HG02610 (cell line): ENCODE measurements at regions not wholly inside any gene's neighbourhood (a gene's known extent, or its start where the extent isn't known, plus 50 kb on each side); places are given as distances from the start of the nearest gene placed in this dataset.

Experiments used
- ATAC-seq: cut with Tn5 transposase; IDR thresholded peaks from one replicate; pipeline ENCODE4 v1.9.1; 2021; ENCODE audit warnings: mild to moderate bottlenecking, moderate library complexity; ENCODE audit not compliant: unreplicated experiment

- peak; percentile 89 for ATAC-seq
Measured at GRCh38 chr13:33728271-33729037, 89.5 kb upstream of the RFC3 start.

DNA sequence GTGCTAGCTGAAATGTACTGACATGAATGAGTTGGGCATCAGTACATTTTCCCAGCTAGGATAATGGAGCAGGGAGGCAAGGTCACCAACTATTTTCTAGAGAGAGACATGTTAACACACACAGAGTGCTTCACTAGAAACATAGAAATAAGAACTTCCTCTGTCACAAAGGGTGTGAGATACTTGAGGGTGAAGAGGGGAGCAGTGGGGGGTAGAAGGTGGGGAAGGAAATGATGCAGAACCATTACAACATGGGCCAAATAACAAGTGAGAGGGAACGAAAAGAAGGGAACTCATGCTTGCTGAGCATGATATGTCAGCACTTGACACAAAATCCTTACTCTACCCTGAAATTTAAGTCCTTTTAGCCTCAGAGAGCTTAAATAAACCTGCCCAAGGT is 87.8 kb upstream of the RFC3 start:
- ATAC-seq, result peak; percentile 19

DNA sequence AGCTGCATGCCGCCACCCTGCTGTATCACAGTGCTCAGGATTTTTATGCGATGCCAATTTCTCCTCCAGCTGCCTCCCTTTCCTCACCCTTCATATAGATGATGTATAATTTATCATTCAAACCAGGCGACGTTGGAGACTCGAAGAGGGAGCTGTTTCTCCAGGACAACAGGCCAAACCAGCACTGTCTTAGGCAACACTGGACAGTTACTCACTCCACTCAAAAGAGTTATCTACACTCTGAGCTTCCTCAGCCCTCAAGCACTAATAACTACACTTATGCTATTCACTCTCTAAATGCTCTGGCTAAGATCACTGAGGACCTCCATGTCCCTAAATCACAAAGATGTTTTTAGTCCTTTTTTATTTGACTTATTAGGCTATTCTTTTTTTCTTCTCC is 87.3 kb upstream of the RFC3 start:
- no peak for ATAC-seq

DNA sequence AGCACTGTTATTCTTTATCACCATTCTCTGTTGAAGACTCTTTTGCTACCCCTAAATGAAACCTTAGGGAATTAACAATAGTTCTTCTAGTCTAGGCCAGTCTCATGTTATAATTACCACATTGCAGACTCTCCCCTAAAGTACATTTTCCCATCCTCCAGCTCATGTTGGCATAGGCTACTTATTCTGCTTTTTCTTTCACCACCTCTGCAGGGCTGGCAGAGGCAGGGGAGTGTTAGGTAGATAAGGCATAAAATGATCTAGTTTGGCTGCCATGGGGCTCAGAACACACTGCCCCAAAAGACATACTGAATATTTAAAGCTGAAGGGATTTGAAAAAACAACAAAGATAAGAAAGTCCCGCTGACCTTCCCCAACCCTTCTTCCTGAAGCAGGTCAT is 82.7 kb upstream of the RFC3 start:
- ATAC-seq, result no peak

DNA sequence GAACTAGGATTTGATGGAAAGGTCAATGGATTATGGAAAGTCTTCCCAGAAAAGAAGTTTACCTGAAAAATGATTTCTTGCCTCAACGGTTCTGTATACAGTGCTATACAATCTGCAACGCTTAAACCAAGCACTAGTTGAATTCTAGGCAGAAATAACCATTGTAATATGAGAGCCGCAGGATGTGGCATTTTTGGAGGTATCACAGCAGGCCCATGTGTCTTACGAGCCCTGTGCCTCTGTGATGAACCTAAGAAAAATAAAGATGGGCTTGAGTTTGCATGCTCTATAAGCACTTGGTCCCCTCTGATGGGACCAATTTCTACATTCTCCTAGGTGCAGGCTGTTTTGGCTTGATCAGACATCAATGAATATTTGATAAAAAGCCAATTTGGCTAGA is 78.7 kb upstream of the RFC3 start:
- no peak for ATAC-seq

DNA sequence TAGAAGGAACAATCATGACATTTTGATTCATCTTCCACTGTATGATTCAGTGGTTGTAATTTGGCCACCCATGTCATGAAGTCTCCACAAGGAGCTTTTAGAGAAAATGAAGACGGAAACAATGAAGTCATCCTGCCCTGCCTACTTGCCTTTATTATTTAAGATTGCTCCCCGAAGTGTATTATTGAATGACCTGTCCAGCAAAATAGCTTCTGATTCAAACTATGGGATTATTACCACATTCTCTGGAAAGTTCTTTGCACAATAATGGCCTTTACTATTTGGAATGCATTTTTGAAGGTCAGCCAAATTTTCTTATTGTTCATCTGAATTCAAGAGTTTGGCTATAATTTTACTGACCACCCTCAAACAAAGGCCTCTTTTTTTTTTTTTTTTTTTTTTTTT is 77.8 kb upstream of the RFC3 start:
- ATAC-seq, result no peak

DNA sequence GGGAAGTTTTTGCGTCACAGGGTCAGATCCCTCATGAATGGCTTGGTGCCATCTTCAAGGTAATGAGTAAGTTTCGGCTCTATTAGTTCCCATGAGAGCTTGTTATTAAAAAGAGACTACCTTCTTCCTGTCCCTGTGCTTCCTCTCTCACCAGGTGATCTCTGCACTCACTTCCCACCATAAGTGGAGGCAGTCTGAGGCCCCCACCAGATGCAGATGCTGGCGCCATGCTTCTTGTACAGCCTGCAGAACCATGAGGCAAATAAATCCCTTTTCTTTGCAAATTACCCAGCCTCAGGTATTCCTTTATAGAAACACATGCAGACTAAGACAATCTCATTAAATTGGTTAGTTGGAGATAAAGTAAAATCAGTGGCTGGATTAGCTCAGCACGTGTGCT is 75.6 kb upstream of the RFC3 start:
- no peak for ATAC-seq

DNA sequence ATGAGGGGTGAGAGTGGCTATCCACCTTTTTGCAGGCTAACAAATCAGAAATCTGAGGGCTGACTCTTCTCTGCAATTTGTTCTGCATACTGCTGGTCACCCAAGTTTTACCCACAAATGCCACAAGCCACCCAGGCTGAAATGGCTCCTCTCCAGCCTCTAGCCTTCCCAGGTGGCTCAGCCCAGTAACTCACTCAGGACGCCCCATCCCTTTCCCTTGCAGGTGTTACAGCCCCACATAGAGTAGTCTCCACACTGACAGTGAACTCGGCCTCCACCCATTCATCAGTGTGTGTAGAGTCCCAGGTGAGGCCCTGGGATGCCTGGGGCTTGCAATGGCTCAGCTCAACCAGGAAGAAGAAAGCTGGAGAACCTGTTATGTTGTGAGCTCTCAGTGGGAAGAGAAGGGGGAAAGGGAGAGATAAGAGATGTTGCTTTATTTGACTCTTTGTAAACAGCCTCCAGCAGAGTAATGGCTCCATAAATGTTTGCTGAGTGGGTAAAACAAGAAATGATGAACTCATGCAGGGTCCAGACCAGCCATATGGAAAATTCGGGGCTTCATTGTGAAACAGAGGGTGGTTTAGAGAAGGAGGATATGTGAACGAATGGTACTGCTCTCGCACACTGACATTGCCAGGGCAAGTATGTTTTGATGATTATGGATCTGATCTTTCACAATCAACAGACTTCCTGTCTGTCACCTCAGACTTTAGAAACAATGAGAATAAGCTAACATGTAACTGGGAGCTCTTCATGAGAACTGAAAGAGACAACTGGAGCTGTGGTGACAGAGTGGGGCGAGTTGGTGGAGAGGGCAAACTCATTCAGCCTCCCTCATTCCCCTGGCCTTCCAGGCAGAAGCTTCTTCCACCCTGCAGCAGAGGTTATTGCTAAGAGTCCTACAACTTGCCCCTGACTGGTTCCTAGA is 74.2 kb upstream of the RFC3 start:
- ATAC-seq, result peak; percentile 69

DNA sequence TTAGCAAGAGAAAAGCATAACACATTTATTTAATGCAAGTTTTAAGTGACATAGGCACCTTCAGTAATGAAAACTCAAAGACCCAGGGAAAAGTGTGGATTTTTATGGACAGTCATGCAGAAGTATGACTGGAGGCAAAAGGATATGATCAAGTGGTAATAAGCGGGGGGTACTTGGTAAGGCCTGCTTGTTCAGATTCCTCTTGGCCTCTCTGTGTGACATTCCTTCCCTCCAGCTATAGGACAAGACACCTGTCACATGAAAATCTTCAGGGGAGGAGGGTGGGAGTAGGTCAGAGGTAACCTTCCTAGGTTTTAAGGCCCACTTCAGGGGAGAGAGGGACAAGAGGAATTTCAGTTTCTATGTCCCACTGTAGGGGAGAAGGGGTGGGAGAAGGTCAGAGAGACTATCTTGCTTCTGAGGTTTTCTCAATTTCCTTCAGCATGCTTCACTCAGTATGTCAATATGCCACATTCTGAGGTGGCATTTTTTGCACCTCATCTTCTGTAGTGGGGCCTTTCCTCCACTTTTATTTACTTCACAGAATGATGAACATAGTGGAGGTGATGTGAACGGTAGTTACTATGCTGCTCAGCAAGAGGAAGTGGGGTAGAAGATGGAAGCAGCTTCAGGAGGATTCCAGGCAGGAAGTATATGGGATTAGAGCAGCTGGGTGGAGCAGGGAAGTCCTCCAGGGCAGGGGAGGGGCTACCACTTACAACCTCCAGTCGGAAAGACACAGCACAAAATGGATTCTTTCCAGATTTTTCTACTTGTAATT is 73.2 kb upstream of the RFC3 start:
- no peak for ATAC-seq

DNA sequence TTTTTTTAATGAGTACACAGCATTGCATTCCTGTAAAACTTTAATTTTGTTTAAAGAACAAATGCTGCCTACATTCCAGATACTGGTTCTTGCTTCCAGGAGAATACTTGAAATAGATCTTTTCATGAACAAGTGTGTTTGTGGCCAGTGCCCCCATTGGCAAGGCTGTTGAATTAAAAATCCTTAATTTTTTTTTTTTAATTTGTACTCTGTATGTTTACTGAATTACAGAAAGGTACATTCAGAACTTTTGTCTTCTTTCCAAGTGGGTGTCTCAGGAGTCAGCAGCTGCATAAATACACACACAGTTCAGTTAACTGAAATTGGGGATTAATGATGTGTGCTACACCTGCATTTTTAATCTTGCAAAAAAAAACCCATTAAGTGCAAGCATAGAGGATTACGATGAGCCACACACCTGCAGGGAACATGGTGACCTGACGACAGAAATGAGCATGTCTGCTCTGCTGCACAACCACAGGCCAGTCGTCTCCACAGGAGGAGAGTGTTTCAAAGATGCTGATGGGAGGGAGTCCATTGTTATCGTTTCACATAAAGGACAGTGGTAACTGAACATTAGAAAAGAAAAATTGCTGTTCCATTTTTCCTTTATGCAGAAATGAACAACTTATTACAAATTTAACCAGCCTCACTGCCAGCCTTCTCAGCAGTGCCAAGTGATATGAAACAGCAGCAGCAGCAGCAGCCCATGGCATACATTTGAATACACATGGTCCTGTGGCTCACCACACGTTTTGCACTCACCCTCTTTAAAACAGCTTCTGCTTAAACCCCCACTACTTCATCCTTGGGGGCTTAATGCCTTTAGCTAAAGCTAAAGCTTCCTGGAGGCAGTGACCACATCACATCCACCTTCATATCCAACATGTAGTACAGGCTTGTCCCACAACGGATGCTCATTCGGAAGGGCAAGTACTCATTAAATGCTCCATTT is 72.3 kb upstream of the RFC3 start:
- ATAC-seq, result peak; percentile 61

GRCh38 chr13:33746867-33747266 is 71.1 kb upstream of the RFC3 start:
- ATAC-seq, result no peak

- no peak for ATAC-seq
Measured at GRCh38 chr13:33751151-33751550, 66.8 kb upstream of the RFC3 start.

GRCh38 chr13:33752094-33752493 is 65.9 kb upstream of the RFC3 start:
- no peak for ATAC-seq

GRCh38 chr13:33752597-33752996 is 65.4 kb upstream of the RFC3 start:
- ATAC-seq, result no peak

- ATAC-seq, result no peak
Measured at GRCh38 chr13:33756929-33757328, 61.0 kb upstream of the RFC3 start.

DNA sequence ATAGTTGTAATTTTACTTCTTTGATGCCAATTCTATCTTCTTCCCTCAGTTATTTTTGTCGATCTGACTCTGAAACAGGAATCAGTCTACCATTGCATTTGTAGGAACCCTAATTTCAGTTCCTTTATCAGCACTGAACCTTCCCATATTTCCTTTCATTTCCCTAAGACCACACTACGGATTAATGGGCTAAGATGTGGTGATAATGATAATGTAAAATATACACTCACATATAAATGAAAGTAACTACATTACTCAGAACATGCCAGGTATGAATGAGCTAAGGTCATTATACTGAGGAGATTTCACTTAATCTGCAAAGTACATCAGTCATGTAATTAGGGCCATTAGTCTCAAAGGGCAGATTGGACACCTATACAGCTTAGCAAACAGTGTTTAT is 60.2 kb upstream of the RFC3 start:
- ATAC-seq, result peak; percentile 93

- peak; percentile 86 for ATAC-seq
Measured at GRCh38 chr13:33758113-33758512, 59.8 kb upstream of the RFC3 start.

DNA sequence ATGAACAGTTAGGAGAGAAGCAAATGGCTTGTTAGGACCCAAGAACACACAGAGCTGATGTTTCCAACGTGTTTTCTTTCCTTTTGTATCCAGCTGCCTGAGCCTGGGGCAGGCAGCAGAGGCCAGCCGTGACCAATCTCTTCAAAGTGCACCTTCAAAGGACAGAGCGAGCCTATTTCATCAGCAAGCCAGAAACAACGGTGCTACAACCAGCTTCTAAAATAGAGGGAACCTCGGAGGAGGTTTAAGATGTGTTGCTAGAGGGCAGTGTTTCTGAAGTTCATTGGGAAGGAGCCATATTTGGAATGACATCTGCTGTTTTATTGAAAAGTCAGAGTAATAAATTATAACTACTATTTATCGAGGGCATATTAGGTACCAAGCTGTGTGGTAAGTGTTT is 56.2 kb upstream of the RFC3 start:
- no peak for ATAC-seq

GRCh38 chr13:33763021-33763420 is 54.9 kb upstream of the RFC3 start:
- ATAC-seq, result peak; percentile 55

DNA sequence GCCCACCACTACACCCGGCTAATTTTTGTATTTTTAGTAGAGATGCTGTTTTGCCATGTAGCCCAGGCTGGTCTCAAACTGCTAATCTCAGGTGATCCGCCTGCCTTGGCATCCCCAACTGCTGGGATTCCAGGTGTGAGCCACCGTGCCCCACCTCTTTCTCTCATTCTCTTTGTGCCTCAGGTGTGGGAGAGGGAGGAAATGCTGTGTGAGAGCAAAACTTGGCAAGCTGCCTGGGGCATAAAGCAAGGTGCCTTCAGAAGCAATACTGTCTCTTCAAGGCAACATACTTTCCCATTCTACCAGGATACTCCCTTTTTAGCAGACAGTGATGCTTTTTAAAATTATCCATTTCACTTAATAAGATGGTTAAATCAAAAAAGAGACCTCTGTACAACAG is 53.2 kb upstream of the RFC3 start:
- no peak for ATAC-seq
